H9 (cell line): ENCODE measurements at regions not wholly inside any gene's neighbourhood (a gene's known extent, or its start where the extent isn't known, plus 50 kb on each side); places are given as distances from the start of the nearest gene placed in this dataset.
A peak's percentile ranks its signal among the peaks of the same experiment; 100 is the strongest.

Experiments used
- DNase-seq: peaks from one replicate; pipeline ENCODE4 v3.0.0-alpha.2; 2017
- H2AFZ ChIP-seq: one replicate; pipeline ENCODE4 v1.6.1; 2013; ENCODE audit warnings: mild to moderate bottlenecking, low read length, control low read depth, moderate library complexity
- H2AK5ac ChIP-seq: 2 replicates; pipeline ENCODE4 v1.6.1; 2013; ENCODE audit warnings: low read length, control low read depth, mixed read lengths; ENCODE audit not compliant: insufficient read length
- H2BK120ac ChIP-seq: one replicate; pipeline ENCODE4 v1.6.1; 2013; ENCODE audit warnings: low read depth, mild to moderate bottlenecking, low read length, control low read depth, inconsistent platforms; ENCODE audit not compliant: poor library complexity, severe bottlenecking
- H2BK12ac ChIP-seq: 2 replicates; pipeline ENCODE4 v1.6.1; 2013; ENCODE audit warnings: low read length, control low read depth, mixed read lengths, low read depth; ENCODE audit not compliant: insufficient read length
- H2BK15ac ChIP-seq: 2 replicates; pipeline ENCODE4 v1.6.1; 2013; ENCODE audit warnings: low read depth, low read length, control low read depth
- H2BK20ac ChIP-seq: one replicate; pipeline ENCODE4 v1.6.1; 2013; ENCODE audit warnings: low read depth, mild to moderate bottlenecking, low read length, control low read depth, inconsistent platforms; ENCODE audit not compliant: poor library complexity, severe bottlenecking
- H2BK5ac ChIP-seq: 2 replicates; pipeline ENCODE4 v1.6.1; 2013; ENCODE audit warnings: low read length, control low read depth, mixed read lengths; ENCODE audit not compliant: insufficient read length
- H3K14ac ChIP-seq: 2 replicates; pipeline ENCODE4 v1.6.1; 2013; ENCODE audit warnings: low read length, control low read depth; ENCODE audit not compliant: insufficient read depth
- H3K18ac ChIP-seq: 2 replicates; pipeline ENCODE4 v1.6.1; 2013; ENCODE audit warnings: low read depth, mild to moderate bottlenecking, mixed read lengths, low read length, control low read depth; ENCODE audit not compliant: insufficient read length
- H3K23ac ChIP-seq: 2 replicates; pipeline ENCODE4 v1.6.1; 2013; ENCODE audit warnings: low read length, control low read depth, mixed read lengths, low read depth; ENCODE audit not compliant: insufficient read length
- H3K23me2 ChIP-seq: 2 replicates; pipeline ENCODE4 v1.6.1; 2013; ENCODE audit warnings: low read depth, mild to moderate bottlenecking, mixed read lengths, low read length, control low read depth; ENCODE audit not compliant: insufficient read length, poor library complexity, severe bottlenecking
- H3K27ac ChIP-seq: 2 replicates; pipeline ENCODE4 v1.5.1; 2013; ENCODE audit warnings: low read length, control low read depth, mixed read lengths, low read depth; ENCODE audit not compliant: insufficient read length
- H3K27me3 ChIP-seq: 2 replicates; pipeline ENCODE4 v1.6.1; 2013; ENCODE audit warnings: low read length, control low read depth, inconsistent platforms; ENCODE audit not compliant: insufficient read depth
- H3K4ac ChIP-seq: 2 replicates; pipeline ENCODE4 v1.6.1; 2013; ENCODE audit warnings: low read depth, mild to moderate bottlenecking, control low read depth, inconsistent platforms, low read length, moderate library complexity
- H3K4me1 ChIP-seq: 2 replicates; pipeline ENCODE4 v1.6.1; 2013; ENCODE audit warnings: low read length, control low read depth, inconsistent platforms; ENCODE audit not compliant: insufficient read depth
- H3K4me2 ChIP-seq: 2 replicates; pipeline ENCODE4 v1.6.1; 2013; ENCODE audit warnings: low read length, control low read depth, mixed read lengths; ENCODE audit not compliant: insufficient read length, insufficient read depth
- H3K56ac ChIP-seq: 2 replicates; pipeline ENCODE4 v1.6.1; 2013; ENCODE audit warnings: low read depth, mild to moderate bottlenecking, mixed read lengths, low read length, control low read depth; ENCODE audit not compliant: insufficient read length
- H3K79me1 ChIP-seq: 2 replicates; pipeline ENCODE4 v1.6.1; 2013; ENCODE audit warnings: low read depth, mild to moderate bottlenecking, moderate library complexity, low read length, control low read depth, inconsistent platforms; ENCODE audit not compliant: insufficient read depth, poor library complexity, severe bottlenecking
- H3K79me2 ChIP-seq: 2 replicates; pipeline ENCODE4 v1.6.1; 2013; ENCODE audit warnings: low read length, control low read depth, inconsistent platforms; ENCODE audit not compliant: insufficient read depth
- H3K9ac ChIP-seq: 2 replicates; pipeline ENCODE4 v1.6.1; 2013; ENCODE audit warnings: low read length, control low read depth, mixed read lengths; ENCODE audit not compliant: insufficient read length; ENCODE audit errors: extremely low read depth
- H3K9me3 ChIP-seq: one replicate; pipeline ENCODE4 v1.6.1; 2013; ENCODE audit warnings: low read depth, low read length, inconsistent platforms; ENCODE audit not compliant: control insufficient read depth
- H3T11ph ChIP-seq: one replicate; pipeline ENCODE4 v1.6.1; 2013; ENCODE audit warnings: mild to moderate bottlenecking, low read length, control low read depth, inconsistent platforms
- H4K20me1 ChIP-seq: one replicate; pipeline ENCODE4 v1.6.1; 2013; ENCODE audit not compliant: control insufficient read depth, insufficient read length, insufficient read depth
- H4K5ac ChIP-seq: 2 replicates; pipeline ENCODE4 v1.6.1; 2013; ENCODE audit warnings: low read depth, mild to moderate bottlenecking, mixed read lengths, low read length, control low read depth; ENCODE audit not compliant: insufficient read length
- H4K8ac ChIP-seq: replicated peaks from 2 replicates; pipeline ENCODE4 v1.6.1; 2013; ENCODE audit warnings: low read length, control low read depth, mixed read lengths, low read depth; ENCODE audit not compliant: insufficient read length
- H4K91ac ChIP-seq: 2 replicates; pipeline ENCODE4 v1.6.1; 2013; ENCODE audit warnings: low read depth, mild to moderate bottlenecking, moderate library complexity, mixed read lengths, low read length, control low read depth; ENCODE audit not compliant: insufficient read length
- H3K27ac Mint-ChIP-seq, 3 experiments: 2 replicates in 2 of 3; 3 replicates in 1 of 3; pipeline ENCODE4 v1.8.0; 2020 to 2021; ENCODE audit warnings: mixed read lengths in 3 of 3, mild to moderate bottlenecking in 1 of 3, moderate library complexity in 1 of 3
- H3K27me3 Mint-ChIP-seq: 2 replicates; pipeline ENCODE4 v1.8.0; 2021; ENCODE audit warnings: low read depth, mild to moderate bottlenecking, moderate library complexity, mixed read lengths
- H3K36me3 Mint-ChIP-seq, 3 experiments: 2 replicates in 2 of 3; 3 replicates in 1 of 3; pipeline ENCODE4 v1.8.0; 2020 to 2021; ENCODE audit warnings: low read depth in 3 of 3, mixed read lengths in 3 of 3; ENCODE audit not compliant: insufficient read depth in 1 of 3
- H3K4me1 Mint-ChIP-seq, 2 experiments: 2 replicates each; pipeline ENCODE4 v1.8.0; 2020; ENCODE audit warnings: mixed read lengths in 2 of 2
- H3K4me3 Mint-ChIP-seq, 2 experiments: 2 replicates in 1 of 2; 3 replicates in 1 of 2; pipeline ENCODE4 v1.8.0; 2020 to 2021; ENCODE audit warnings: mild to moderate bottlenecking in 2 of 2, mixed read lengths in 2 of 2, moderate library complexity in 1 of 2
- H3K9me3 Mint-ChIP-seq, 2 experiments: 2 replicates in 1 of 2; 3 replicates in 1 of 2; pipeline ENCODE4 v1.8.0; 2020; ENCODE audit warnings: mild to moderate bottlenecking in 2 of 2, mixed read lengths in 2 of 2, moderate library complexity in 1 of 2
- CTCF ChIP-seq: fragments of 200-600 bp; sonication (generic); conservative IDR thresholded peaks from 3 replicates; pipeline ENCODE4 v1.8.0; 2021; ENCODE audit warnings: antibody characterized with exemption, mild to moderate bottlenecking
- WGBS: extraction: QIAGEN DNeasy Blood & Tissue Kit; methylation state at CpG from one replicate; pipeline ENCODE4 v1.1.7; 2013; ENCODE audit warnings: missing lambda C conversion rate, low lambda C conversion rate, mixed read lengths; ENCODE audit not compliant: insufficient read length; ENCODE audit errors: extremely low coverage; 5-methylcytosine and 5-hydroxymethylcytosine counted together

- no peaks in the 10 kb centered on the region; the same call in 1 of the 2 replicates for H3K27me3 ChIP-seq
- Mint-ChIP-seq H3K27me3 (peaks cover 11% of the 10 kb centered on the region), H3K4me1 (peaks cover 3 to 15% of the 10 kb centered on the region in 2 experiments; a peak in 3 of 4 replicates), H3K9me3 (no peaks in the 10 kb centered on the region), H3K4me3 (no peak overlapping the region), H3K27ac (no peak overlapping the region), H3K36me3 (no peaks in the 10 kb centered on the region)
- H3K18ac ChIP-seq = no peak overlapping the region
- H3K23me2 ChIP-seq = no peaks in the 10 kb centered on the region
- H3K79me2 ChIP-seq = no peaks in the 10 kb centered on the region
- no peak overlapping the region for H3T11ph ChIP-seq
- H4K5ac ChIP-seq = no peak overlapping the region
- H3K9ac ChIP-seq = no peak overlapping the region
- no peak overlapping the region for H2AK5ac ChIP-seq
- H4K20me1 ChIP-seq = no peaks in the 10 kb centered on the region
- no peaks in the 10 kb centered on the region for H3K79me1 ChIP-seq
- no peak overlapping the region for H2BK5ac ChIP-seq
- H3K4me1 ChIP-seq = no peaks in the 10 kb centered on the region
- DNase-seq = peak; percentile 85
- no CpG with 5 or more reads among the region's 13 CpGs for WGBS
- H4K8ac ChIP-seq = no peak overlapping the region
- H3K4me2 ChIP-seq = no peak overlapping the region
- H2BK20ac ChIP-seq = no peak overlapping the region
- H2AFZ ChIP-seq = no peak overlapping the region
- no peak overlapping the region for H3K14ac ChIP-seq
- no peak overlapping the region for H4K91ac ChIP-seq
- no peak overlapping the region for H3K4ac ChIP-seq
- peak; percentile 90 for TF ChIP-seq CTCF
- H2BK120ac ChIP-seq = no peak overlapping the region
- no peak overlapping the region for H2BK12ac ChIP-seq
- no peaks in the 10 kb centered on the region for H3K9me3 ChIP-seq
- H3K56ac ChIP-seq = no peak overlapping the region
- no peak overlapping the region for H3K27ac ChIP-seq
- no peak overlapping the region for H3K23ac ChIP-seq
- H2BK15ac ChIP-seq = no peak overlapping the region
These were observed 227.6 kb upstream of the ASIC2 start for GRCh38 chr17:33520426-33521330.
